SK-N-SH treated with all-trans-retinoic acid at 6 μM for 48 hours (cell line): ENCODE measurements at regions not wholly inside any gene's neighbourhood (a gene's known extent, or its start where the extent isn't known, plus 50 kb on each side); places are given as distances from the start of the nearest gene placed in this dataset.

Source experiments
- ATAC-seq: fragments of 200-7000 bp; cut with Tn5 transposase; 3 replicates; pipeline ENCODE4 v1.9.1; 2020; ENCODE audit warnings: mild to moderate bottlenecking, moderate library complexity
- ARNTL ChIP-seq: fragments of 450-650 bp; formaldehyde crosslinking; IDR thresholded peaks from 2 replicates; pipeline ENCODE4 v1.5.0; 2020; ENCODE audit warnings: low read depth, mild to moderate bottlenecking, moderate library complexity, borderline replicate concordance
- BACH2 ChIP-seq: fragments of 250-450 bp; sonication (Bioruptor Pico); IDR thresholded peaks from 2 replicates; pipeline ENCODE4 v1.9.0; 2021; ENCODE audit warnings: mild to moderate bottlenecking, borderline replicate concordance
- CSDC2 ChIP-seq: fragments of 250-450 bp; sonication (Bioruptor Pico); IDR thresholded peaks from 2 replicates; pipeline ENCODE4 v1.5.0; 2020; ENCODE audit warnings: mild to moderate bottlenecking, moderate library complexity
- CSRNP3 ChIP-seq: fragments of 250-450 bp; sonication (Bioruptor Pico); IDR thresholded peaks from 2 replicates; pipeline ENCODE4 v1.5.1; 2021; ENCODE audit warnings: mild to moderate bottlenecking, moderate library complexity
- GLIS3 ChIP-seq: fragments of 250-450 bp; sonication (Bioruptor Pico); IDR thresholded peaks from 2 replicates; pipeline ENCODE4 v1.5.0; 2020; ENCODE audit warnings: mild to moderate bottlenecking, moderate library complexity
- OSR1 ChIP-seq: fragments of 250-450 bp; sonication (Bioruptor Pico); IDR thresholded peaks from 2 replicates; pipeline ENCODE4 v1.8.0; 2022; ENCODE audit warnings: moderate library complexity, mild to moderate bottlenecking, inconsistent platforms
- PATZ1 ChIP-seq: fragments of 250-450 bp; sonication (Bioruptor Pico); IDR thresholded peaks from 2 replicates; pipeline ENCODE4 v1.8.0; 2020; ENCODE audit warnings: mild to moderate bottlenecking, moderate library complexity, borderline replicate concordance
- PPARA ChIP-seq: fragments of 250-450 bp; sonication (Bioruptor Pico); IDR thresholded peaks from 2 replicates; pipeline ENCODE4 v1.5.0; 2020; ENCODE audit warnings: mild to moderate bottlenecking, borderline replicate concordance
- RARB ChIP-seq: fragments of 250-450 bp; sonication (Bioruptor Pico); IDR thresholded peaks from 2 replicates; pipeline ENCODE4 v1.8.0; 2021; ENCODE audit warnings: mild to moderate bottlenecking, moderate library complexity
- SNAI2 ChIP-seq: fragments of 250-450 bp; sonication (Bioruptor Pico); IDR thresholded peaks from 2 replicates; pipeline ENCODE4 v1.5.0; 2020; ENCODE audit warnings: mild to moderate bottlenecking, moderate library complexity
- TCF4 ChIP-seq: fragments of 250-450 bp; sonication (Bioruptor Pico); IDR thresholded peaks from 2 replicates; pipeline ENCODE4 v1.8.0; 2021; ENCODE audit warnings: mild to moderate bottlenecking, moderate library complexity, borderline replicate concordance
- TOX ChIP-seq: fragments of 250-450 bp; sonication (Bioruptor Pico); IDR thresholded peaks from 2 replicates; pipeline ENCODE4 v1.8.0; 2021; ENCODE audit warnings: mild to moderate bottlenecking, moderate library complexity, borderline replicate concordance
- TSHZ2 ChIP-seq: fragments of 250-450 bp; sonication (Bioruptor Pico); IDR thresholded peaks from 2 replicates; pipeline ENCODE4 v1.5.0; 2020; ENCODE audit warnings: mild to moderate bottlenecking, moderate library complexity
- ZC3H10 ChIP-seq: fragments of 250-450 bp; sonication (Bioruptor Pico); IDR thresholded peaks from 2 replicates; pipeline ENCODE4 v1.5.1; 2021; ENCODE audit warnings: mild to moderate bottlenecking, moderate library complexity
- ZFP3 ChIP-seq: fragments of 250-450 bp; sonication (Bioruptor Pico); IDR thresholded peaks from 2 replicates; pipeline ENCODE4 v1.5.0; 2020; ENCODE audit warnings: mild to moderate bottlenecking, moderate library complexity
- ZFP30 ChIP-seq: fragments of 450-650 bp; formaldehyde crosslinking; IDR thresholded peaks from 2 replicates; pipeline ENCODE4 v1.5.0; 2022; ENCODE audit warnings: mild to moderate bottlenecking, moderate library complexity
- ZNF565 ChIP-seq: fragments of 450-650 bp; formaldehyde crosslinking; conservative IDR thresholded peaks from 2 replicates; pipeline ENCODE4 v1.5.0; 2020; ENCODE audit warnings: low read depth, mild to moderate bottlenecking, moderate library complexity
- ZNF70 ChIP-seq: fragments of 450-650 bp; formaldehyde crosslinking; IDR thresholded peaks from 2 replicates; pipeline ENCODE4 v1.5.0; 2020; ENCODE audit warnings: mild to moderate bottlenecking, moderate library complexity

- no peak for ATAC-seq
- TF ChIP-seq OSR1 (CRISPR knock-in tag) (no peak), ARNTL (CRISPR knock-in tag) (no peak), ZNF70 (CRISPR knock-in tag) (no peak), PPARA (CRISPR knock-in tag) (no peak), SNAI2 (CRISPR knock-in tag) (no peak), PATZ1 (no peak), CSDC2 (CRISPR knock-in tag) (no peak), GLIS3 (no peak)
Observed at GRCh38 chr1:11350265-11350664, 77.3 kb downstream of the UBIAD1 start.

- ATAC-seq: no peak
Observed at GRCh38 chr1:11352058-11352715, 79.2 kb downstream of the UBIAD1 start.

GRCh38 chr1:11352816-11353799 is 80.1 kb downstream of the UBIAD1 start:
- ATAC-seq: no peak
- TF ChIP-seq ZFP30 (no peak), TSHZ2 (no peak)
- TF ChIP-seq, all 23 proteins: peak for 0

More at GRCh38 chr1:11352058-11352715, 79.2 kb downstream of the UBIAD1 start:
- no peak for TF ChIP-seq ZFP3 (CRISPR knock-in tag)
- no peak for TF ChIP-seq ZC3H10 (CRISPR knock-in tag)
- no peak for TF ChIP-seq CSRNP3
- no peak for TF ChIP-seq SNAI2 (CRISPR knock-in tag)
- no peak for TF ChIP-seq PATZ1
- TF ChIP-seq RARB: no peak
- TF ChIP-seq TOX: no peak
- no peak for TF ChIP-seq ZNF565 (CRISPR knock-in tag)
- no peak for TF ChIP-seq PPARA (CRISPR knock-in tag)
- TF ChIP-seq TCF4 (CRISPR knock-in tag): no peak
- TF ChIP-seq, all 23 proteins: peak for 0

GRCh38 chr1:11354893-11355553 is 82.0 kb downstream of the UBIAD1 start:
- TF ChIP-seq ZC3H10 (CRISPR knock-in tag) (no peak), ZNF565 (CRISPR knock-in tag) (no peak), BACH2 (CRISPR knock-in tag) (no peak), OSR1 (CRISPR knock-in tag) (no peak), TSHZ2 (no peak)
- ATAC-seq: no peak
